ENCODE measurements at regions not wholly inside any gene's neighbourhood (a gene's known extent, or its start where the extent isn't known, plus 50 kb on each side); places are given as distances from the start of the nearest gene placed in this dataset.
A peak's percentile ranks its signal among the peaks of the same experiment; 100 is the strongest.

GRCh38 chr5:75847561-75848021 is 130.4 kb upstream of the POC5 start (continued):
- TF ChIP-seq ZBTB11 (CRISPR knock-in tag; IDR thresholded peaks at IDR 0.05), result no peak; the same call in 1 of the 2 replicates
- peak; percentile 94 for TF ChIP-seq CREM (IDR thresholded peaks at IDR 0.05; ENCODE audit: low read depth)
- peak; percentile 99 to 100 for TF ChIP-seq IKZF2 (IDR thresholded peaks at IDR 0.05)
- TF ChIP-seq RB1 (IDR thresholded peaks at IDR 0.05; ENCODE audit: borderline replicate concordance), result no peak
- TF ChIP-seq SUPT20H (IDR thresholded peaks at IDR 0.05; ENCODE audit: borderline replicate concordance, control insufficient read depth, low read depth, low read length), result no peak
- TF ChIP-seq IRF3 (IDR thresholded peaks at IDR 0.05), result no peak
- peak; percentile 96 for TF ChIP-seq EED (IDR thresholded peaks at IDR 0.05; ENCODE audit: low read depth)
- TF ChIP-seq REST (IDR thresholded peaks at IDR 0.05; ENCODE audit: low read depth, low read length), result no peak
- peak; percentile 96 for TF ChIP-seq NBN (IDR thresholded peaks at IDR 0.05)
- no peak for TF ChIP-seq SREBF2 (IDR thresholded peaks at IDR 0.05; ENCODE audit: low read length)
- TF ChIP-seq TAF1 (IDR thresholded peaks at IDR 0.05; ENCODE audit: borderline replicate concordance, low read depth, low read length), result no peak
- TF ChIP-seq ZNF217 (IDR thresholded peaks at IDR 0.05), result peak; percentile 92
- TF ChIP-seq HCFC1 (IDR thresholded peaks at IDR 0.05; ENCODE audit: low read length), result no peak
- TF ChIP-seq NKRF (conservative IDR thresholded peaks at IDR 0.05), result no peak
- no peak for TF ChIP-seq RFX5 (IDR thresholded peaks at IDR 0.05; ENCODE audit: low read depth, low read length)
- no peak for TF ChIP-seq RBBP5 (conservative IDR thresholded peaks at IDR 0.05)
- peak; percentile 98 for TF ChIP-seq MTA3 (IDR thresholded peaks at IDR 0.05; ENCODE audit: borderline replicate concordance, low read length)
- no peak for TF ChIP-seq SMARCA5 (IDR thresholded peaks at IDR 0.05)
- TF ChIP-seq TARDBP (IDR thresholded peaks at IDR 0.05; ENCODE audit: borderline replicate concordance), result no peak
- TF ChIP-seq MYC (IDR thresholded peaks at IDR 0.05; ENCODE audit: insufficient read depth, insufficient read length, insufficient replicate concordance, low read length, severe bottlenecking), result no peak
- no peak for TF ChIP-seq EGR1 (IDR thresholded peaks at IDR 0.05; ENCODE audit: borderline replicate concordance in 1 of 2, low read depth in 2 of 2, low read length in 2 of 2)
- TF ChIP-seq RCOR1 (conservative IDR thresholded peaks at IDR 0.05; ENCODE audit: low read depth, low read length), result peak; percentile 92; the same call in 1 of the 2 replicates
